Choroid plexus epithelial cell (primary cell): ENCODE measurements at regions not wholly inside any gene's neighbourhood (a gene's known extent, or its start where the extent isn't known, plus 50 kb on each side); places are given as distances from the start of the nearest gene placed in this dataset.
"Not testable (repeated sequence)": the region's sequence is repeated elsewhere in the genome, so short reads cannot be mapped to it uniquely, and the experiment has no call there.

ENCODE experiments used
- DNase-seq: peaks from one replicate; pipeline ENCODE4 v3.0.0-alpha.2; 2010; ENCODE audit warnings: low read depth
- H3K4me3 ChIP-seq: 2 replicates; pipeline ENCODE4 v1.5.1; 2011; ENCODE audit warnings: low read depth, mild to moderate bottlenecking, control low read depth, low read length, moderate library complexity
- TF ChIP-seq, protein P1 (sequence below): conservative IDR thresholded peaks from 2 replicates; pipeline ENCODE4 v1.5.1; 2011; ENCODE audit warnings: low read depth, mild to moderate bottlenecking, control low read depth, inconsistent platforms, low read length, moderate library complexity

DNA sequence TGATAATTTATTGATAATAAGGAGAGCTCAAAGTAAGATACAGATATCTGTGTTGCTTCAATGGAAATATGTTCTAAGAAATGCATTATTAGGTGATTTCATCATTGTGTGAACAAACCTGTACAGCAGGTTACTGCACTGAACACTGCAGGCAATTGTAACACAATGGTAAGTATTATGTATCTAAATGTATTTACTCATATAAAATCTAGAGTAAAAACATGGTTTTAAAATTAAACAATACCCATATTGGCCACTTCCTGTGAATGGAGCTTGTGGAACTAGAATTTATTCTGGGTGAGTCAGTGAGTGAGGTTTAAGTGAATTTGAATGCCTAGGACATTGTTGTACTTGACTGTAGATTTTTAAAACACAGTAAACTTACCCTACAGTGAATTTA, 722.9 kb upstream of the RAG2 start:
- TF ChIP-seq, protein P1, sequence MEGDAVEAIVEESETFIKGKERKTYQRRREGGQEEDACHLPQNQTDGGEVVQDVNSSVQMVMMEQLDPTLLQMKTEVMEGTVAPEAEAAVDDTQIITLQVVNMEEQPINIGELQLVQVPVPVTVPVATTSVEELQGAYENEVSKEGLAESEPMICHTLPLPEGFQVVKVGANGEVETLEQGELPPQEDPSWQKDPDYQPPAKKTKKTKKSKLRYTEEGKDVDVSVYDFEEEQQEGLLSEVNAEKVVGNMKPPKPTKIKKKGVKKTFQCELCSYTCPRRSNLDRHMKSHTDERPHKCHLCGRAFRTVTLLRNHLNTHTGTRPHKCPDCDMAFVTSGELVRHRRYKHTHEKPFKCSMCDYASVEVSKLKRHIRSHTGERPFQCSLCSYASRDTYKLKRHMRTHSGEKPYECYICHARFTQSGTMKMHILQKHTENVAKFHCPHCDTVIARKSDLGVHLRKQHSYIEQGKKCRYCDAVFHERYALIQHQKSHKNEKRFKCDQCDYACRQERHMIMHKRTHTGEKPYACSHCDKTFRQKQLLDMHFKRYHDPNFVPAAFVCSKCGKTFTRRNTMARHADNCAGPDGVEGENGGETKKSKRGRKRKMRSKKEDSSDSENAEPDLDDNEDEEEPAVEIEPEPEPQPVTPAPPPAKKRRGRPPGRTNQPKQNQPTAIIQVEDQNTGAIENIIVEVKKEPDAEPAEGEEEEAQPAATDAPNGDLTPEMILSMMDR: no peak
- DNase-seq: no peak
- H3K4me3 ChIP-seq: no peak overlapping the region

DNA sequence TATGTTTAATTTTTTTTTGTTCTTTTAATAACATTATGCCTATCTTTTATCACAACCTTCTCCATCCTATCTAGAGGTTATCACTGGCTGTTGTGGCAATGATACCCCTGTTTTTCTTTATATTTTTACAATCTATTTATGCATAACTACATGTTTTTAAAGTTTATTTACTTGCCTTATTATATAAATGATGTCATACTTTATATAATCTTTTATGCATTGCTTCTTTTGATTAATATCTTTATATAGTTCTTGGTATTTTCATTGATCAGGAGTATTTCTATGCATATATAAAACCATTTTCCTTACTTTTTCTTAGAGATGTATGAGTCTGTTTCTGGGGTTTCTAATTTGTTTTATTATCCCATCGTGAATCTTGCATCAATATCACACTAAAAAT, 719.8 kb upstream of the RAG2 start:
- TF ChIP-seq, protein P1: no peak
- H3K4me3 ChIP-seq: no peak overlapping the region
- DNase-seq: no peak

DNA sequence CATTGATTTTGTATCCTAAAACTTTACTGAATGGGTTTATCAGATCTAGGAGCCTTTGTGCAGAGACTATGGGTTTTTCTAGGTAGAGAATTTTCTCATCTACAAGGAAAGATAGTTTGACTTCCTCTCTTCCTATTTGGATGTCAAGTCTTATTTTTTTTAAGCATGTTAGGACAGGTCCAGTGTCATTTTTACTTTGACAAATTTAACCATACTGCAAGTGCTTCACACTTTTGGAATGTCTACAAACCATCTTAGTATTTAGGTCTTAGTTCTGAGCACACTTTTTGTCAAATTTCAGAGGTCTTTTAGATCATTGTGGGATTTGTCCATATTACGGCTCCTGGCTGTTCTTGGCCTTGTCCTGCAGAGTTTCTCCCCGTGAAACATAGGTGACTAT, 715.2 kb upstream of the RAG2 start:
- TF ChIP-seq, protein P1: no peak
- no peak overlapping the region for H3K4me3 ChIP-seq
- no peak for DNase-seq

DNA sequence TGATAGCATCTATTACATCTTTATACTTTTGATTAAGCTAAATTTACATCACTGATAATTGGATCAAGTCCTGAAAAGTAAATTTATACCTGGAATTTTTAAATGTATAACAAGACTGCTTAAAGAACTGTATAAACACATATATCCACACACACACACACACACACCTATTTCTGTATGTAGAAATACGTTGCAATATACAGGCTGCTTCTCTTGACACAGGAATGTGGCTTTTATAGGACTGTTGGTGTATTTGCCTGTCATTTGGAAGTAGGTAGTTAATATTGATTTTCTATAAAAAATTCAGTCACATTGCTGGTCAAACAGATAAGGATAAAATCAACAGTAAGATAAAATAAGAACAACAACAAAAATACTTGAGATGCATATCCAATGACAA, 708.5 kb upstream of the RAG2 start:
- H3K4me3 ChIP-seq: no peak overlapping the region
- no peak for DNase-seq
- TF ChIP-seq, protein P1: no peak

DNA sequence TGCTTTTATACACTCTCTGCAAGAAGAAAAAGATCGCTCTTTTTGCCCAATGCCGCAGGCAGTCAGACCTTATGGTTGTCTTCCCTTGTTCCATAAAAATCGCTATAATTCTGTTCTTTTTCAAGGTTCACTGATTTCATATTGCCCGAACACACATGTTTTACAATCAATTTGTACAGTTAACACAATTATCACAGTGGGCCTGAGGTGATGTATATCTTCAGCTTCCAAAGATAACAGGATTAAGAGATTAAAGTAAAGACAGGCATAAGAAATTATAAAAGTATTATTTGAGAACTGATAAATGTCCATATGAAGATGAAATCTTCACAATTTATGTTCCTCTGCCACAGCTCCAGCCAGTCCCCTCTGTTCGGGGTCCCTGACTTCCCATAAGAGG, 703.4 kb upstream of the RAG2 start:
- DNase-seq: not testable (repeated sequence)

DNA sequence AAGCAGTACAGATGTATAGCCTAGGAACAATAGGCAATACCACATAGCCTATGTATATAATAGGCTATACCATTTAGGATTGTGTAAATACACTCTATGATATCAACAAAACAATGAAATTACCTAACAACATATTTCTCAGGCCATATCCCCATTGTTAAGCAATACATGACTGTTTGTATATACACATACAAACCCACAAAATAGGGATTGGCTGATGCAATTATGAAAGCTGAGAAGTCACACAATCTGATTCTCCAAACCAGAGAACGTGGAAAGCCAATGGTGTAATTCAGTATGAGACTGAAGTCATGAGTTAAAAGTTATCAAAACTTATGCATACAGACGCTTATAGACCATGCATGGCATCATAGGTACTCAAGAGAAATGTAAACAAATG, 700.1 kb upstream of the RAG2 start:
- TF ChIP-seq, protein P1: no peak
- no peak overlapping the region for H3K4me3 ChIP-seq
- DNase-seq: no peak

More for the DNA sequence above, 703.4 kb upstream of the RAG2 start:
- not testable (repeated sequence) for H3K4me3 ChIP-seq

DNA sequence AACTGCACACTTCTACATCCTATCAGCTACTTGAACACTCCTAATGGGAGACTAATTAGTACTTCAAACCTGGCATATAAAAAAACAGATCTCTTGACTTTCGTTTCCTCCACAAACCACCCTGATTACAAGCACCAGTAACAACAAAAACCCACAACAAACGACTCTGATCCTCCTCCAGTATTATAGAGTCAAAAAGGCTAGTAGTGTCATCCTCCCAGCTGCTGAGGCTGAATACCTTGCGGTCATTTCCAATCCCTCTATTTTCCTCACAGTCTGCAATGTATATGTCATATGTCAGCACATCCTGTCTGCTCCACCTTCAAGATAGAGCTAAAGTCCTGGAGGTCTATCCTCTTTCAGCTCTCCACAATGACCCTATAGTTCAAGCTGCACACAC, 688.9 kb upstream of the RAG2 start:
- H3K4me3 ChIP-seq: no peak overlapping the region
- TF ChIP-seq, protein P1: no peak

DNA sequence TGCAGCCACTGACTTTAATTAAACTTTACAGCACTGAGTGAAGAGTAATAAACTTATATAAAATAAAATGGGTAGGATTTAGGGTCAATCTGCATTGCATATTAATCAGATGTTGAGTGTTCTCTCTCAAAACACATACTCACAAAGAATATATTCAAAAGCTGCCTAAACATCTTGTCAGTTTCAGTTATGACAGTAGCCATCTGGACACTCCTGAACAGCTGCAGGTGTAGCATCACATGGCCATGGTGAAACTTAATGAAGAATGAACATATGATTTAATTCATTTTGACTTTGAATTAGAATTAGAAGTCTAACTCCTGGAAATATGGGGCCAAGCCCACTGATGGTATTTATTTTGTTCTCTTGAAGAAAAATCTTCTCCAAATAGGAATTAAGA, 684.3 kb upstream of the RAG2 start:
- no peak overlapping the region for H3K4me3 ChIP-seq
- no peak for DNase-seq
- TF ChIP-seq, protein P1: no peak

More for the DNA sequence above, 688.9 kb upstream of the RAG2 start:
- no peak for DNase-seq
